GM23248 (cell line): ENCODE measurements at regions not wholly inside any gene's neighbourhood (a gene's known extent, or its start where the extent isn't known, plus 50 kb on each side); places are given as distances from the start of the nearest gene placed in this dataset.

Source experiments
- EZH2 ChIP-seq: fragments of 200-600 bp; sonication (generic); IDR thresholded peaks from 2 replicates; pipeline ENCODE4 v1.6.1; 2018; ENCODE audit warnings: antibody characterized with exemption, mild to moderate bottlenecking; ENCODE audit not compliant: insufficient read depth, poor library complexity, severe bottlenecking
- EZH2phosphoT487 ChIP-seq: fragments of 200-600 bp; sonication (generic); IDR thresholded peaks from 2 replicates; pipeline ENCODE4 v1.6.1; 2018; ENCODE audit warnings: antibody characterized with exemption, moderate library complexity, mild to moderate bottlenecking, low read depth; ENCODE audit not compliant: insufficient read depth

- no peak for TF ChIP-seq EZH2phosphoT487
- TF ChIP-seq EZH2, result no peak
Observed at GRCh38 chr7:22649686-22650085, 77.3 kb upstream of the IL6 start.
